HEK293T (cell line): ENCODE measurements at regions not wholly inside any gene's neighbourhood (a gene's known extent, or its start where the extent isn't known, plus 50 kb on each side); places are given as distances from the start of the nearest gene placed in this dataset.
"Not testable (repeated sequence)": the region's sequence is repeated elsewhere in the genome, so short reads cannot be mapped to it uniquely, and the experiment has no call there.

Experiments
- CTCF ChIA-PET: fragments of 350-600 bp; formaldehyde crosslinking; extraction: SDS; loops from one replicate; lab custom pipeline; 2021; ENCODE audit warnings: antibody characterized with exemption, inconsistent platforms; lab: Yijun Ruan, JAX
- POLR2A ChIA-PET: fragments of 350-600 bp; formaldehyde crosslinking; extraction: SDS; loops from one replicate; lab custom pipeline; 2020; ENCODE audit warnings: antibody characterized with exemption, inconsistent platforms; lab: Yijun Ruan, JAX
- DNase-seq: peaks from one replicate; pipeline ENCODE4 v3.0.0; 2012; ENCODE audit warnings: mixed read lengths; ENCODE audit errors: extremely low spot score
- ARNT ChIP-seq: fragments of 450-650 bp; IDR thresholded peaks from 2 replicates; pipeline ENCODE4 v1.6.1; 2017; ENCODE audit warnings: mild to moderate bottlenecking
- BHLHE40 ChIP-seq: fragments of 450-650 bp; IDR thresholded peaks from 2 replicates; pipeline ENCODE4 v1.6.1; 2016; ENCODE audit warnings: mild to moderate bottlenecking, moderate library complexity, borderline replicate concordance
- CTBP1 ChIP-seq: fragments of 450-650 bp; IDR thresholded peaks from 2 replicates; pipeline ENCODE4 v1.6.1; 2016; ENCODE audit warnings: borderline replicate concordance
- ELF4 ChIP-seq: fragments of 450-650 bp; IDR thresholded peaks from 2 replicates; pipeline ENCODE4 v1.6.1; 2017; ENCODE audit warnings: antibody characterized with exemption
- FOXA1 ChIP-seq: fragments of 450-650 bp; IDR thresholded peaks from 2 replicates; pipeline ENCODE4 v1.6.1; 2016; ENCODE audit warnings: mild to moderate bottlenecking
- FOXK2 ChIP-seq: fragments of 450-650 bp; IDR thresholded peaks from 2 replicates; pipeline ENCODE4 v1.6.1; 2016; ENCODE audit warnings: mild to moderate bottlenecking
- FOXM1 ChIP-seq: fragments of 450-650 bp; IDR thresholded peaks from 2 replicates; pipeline ENCODE4 v1.6.1; 2017; ENCODE audit warnings: mild to moderate bottlenecking, borderline replicate concordance
- HDGF ChIP-seq: fragments of 450-650 bp; IDR thresholded peaks from 2 replicates; pipeline ENCODE4 v1.6.1; 2017; ENCODE audit warnings: antibody characterized with exemption, borderline replicate concordance
- L3MBTL2 ChIP-seq: fragments of 450-650 bp; conservative IDR thresholded peaks from 2 replicates; pipeline ENCODE4 v1.6.1; 2016; ENCODE audit warnings: mild to moderate bottlenecking
- LEF1 ChIP-seq: fragments of 450-650 bp; IDR thresholded peaks from 2 replicates; pipeline ENCODE4 v1.6.1; 2017; ENCODE audit warnings: mild to moderate bottlenecking, borderline replicate concordance
- NFRKB ChIP-seq: fragments of 450-650 bp; IDR thresholded peaks from 2 replicates; pipeline ENCODE4 v1.6.1; 2016; ENCODE audit warnings: mild to moderate bottlenecking, moderate library complexity
- SP1 ChIP-seq: fragments of 450-650 bp; IDR thresholded peaks from 2 replicates; pipeline ENCODE4 v1.6.1; 2017
- SUZ12 ChIP-seq: fragments of 450-650 bp; IDR thresholded peaks from 2 replicates; pipeline ENCODE4 v1.6.1; 2016; ENCODE audit warnings: mild to moderate bottlenecking
- TARDBP ChIP-seq: fragments of 450-650 bp; IDR thresholded peaks from 2 replicates; pipeline ENCODE4 v1.6.1; 2016
- ZNF384 ChIP-seq: fragments of 450-650 bp; IDR thresholded peaks from 2 replicates; pipeline ENCODE4 v1.6.1; 2016
- TF ChIP-seq, protein P1 (sequence below): fragments of 450-650 bp; IDR thresholded peaks from 2 replicates; pipeline ENCODE4 v1.6.1; 2016

GRCh38 chr2:43065036-43065435 lies 161.4 kb downstream of the ZFP36L2 start:
- ChIA-PET POLR2A (no interaction called here), CTCF (no interaction called here)
- TF ChIP-seq HDGF (no peak), FOXK2 (no peak), ARNT (no peak), TARDBP (no peak), ZNF384 (no peak), FOXM1 (no peak), FOXA1 (no peak), LEF1 (no peak)
- no peak for DNase-seq

DNA sequence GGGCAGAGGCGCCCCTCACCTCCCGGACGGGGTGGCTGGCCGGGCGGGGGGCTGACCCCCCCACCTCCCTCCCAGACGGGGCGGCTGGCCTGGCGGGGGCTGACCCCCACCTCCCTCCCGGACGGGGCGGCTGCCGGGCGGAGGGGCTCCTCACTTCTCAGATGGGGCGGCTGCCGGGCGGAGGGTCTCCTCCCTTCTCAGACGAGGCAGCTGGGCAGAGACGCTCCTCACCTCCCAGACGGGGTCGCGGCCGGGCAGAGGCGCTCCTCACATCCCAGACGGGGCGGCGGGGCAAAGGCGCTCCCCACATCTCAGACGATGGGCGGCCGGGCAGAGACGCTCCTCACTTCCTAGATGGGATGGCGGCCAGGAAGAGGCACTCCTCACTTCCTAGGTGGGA lies 163.3 kb downstream of the ZFP36L2 start:
- POLR2A ChIA-PET, DNase-seq, CTCF ChIA-PET: not testable (repeated sequence)

GRCh38 chr2:43062058-43062457 lies 164.3 kb downstream of the ZFP36L2 start:
- ChIA-PET CTCF (no interaction called here), POLR2A (no interaction called here)
- no peak for DNase-seq
- no peak for TF ChIP-seq L3MBTL2
- TF ChIP-seq HDGF = no peak
- TF ChIP-seq FOXA1 = no peak
- no peak for TF ChIP-seq TARDBP
- no peak for TF ChIP-seq BHLHE40
- TF ChIP-seq ARNT = no peak
- TF ChIP-seq LEF1 = no peak
- TF ChIP-seq SUZ12 = no peak
- no peak for TF ChIP-seq SP1

DNA sequence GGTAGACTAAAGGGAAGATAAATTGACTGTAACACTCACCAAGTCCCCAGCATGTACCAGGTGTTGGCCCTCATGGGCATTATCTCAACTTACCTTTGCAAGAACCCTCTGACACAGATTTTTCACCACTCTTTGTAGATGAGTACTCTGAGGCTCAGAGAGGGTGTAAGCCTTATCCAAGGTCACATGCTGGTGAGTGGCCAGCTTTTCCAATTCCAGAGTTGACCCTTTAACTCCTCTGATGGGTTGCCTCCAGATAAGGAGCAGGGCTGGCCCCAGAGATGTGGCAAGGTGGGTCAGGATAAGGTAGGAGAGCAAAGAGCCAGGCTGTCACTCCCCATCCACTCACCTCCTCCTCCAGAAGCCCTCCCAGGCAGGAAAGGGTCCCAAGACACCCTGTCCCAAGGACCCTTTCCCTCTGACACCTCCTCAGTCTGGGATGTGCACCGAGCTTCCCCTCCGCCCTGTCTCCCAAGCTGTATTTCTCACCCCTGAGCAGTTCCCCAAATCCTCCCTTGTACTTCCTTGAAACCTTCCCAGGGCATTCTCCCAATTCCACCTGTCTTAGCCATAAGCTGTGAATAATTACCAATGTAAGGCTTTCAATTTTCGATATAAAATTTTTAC lies 165.9 kb downstream of the ZFP36L2 start:
- ChIA-PET CTCF (interaction anchor here (0.6 to 1.1 kb wide), 2 partner anchors 13 to 162 kb away, joined by 3 read pairs; no protein-coding TSS in a partner anchor), POLR2A (no interaction called here)
- DNase-seq = no peak
- no peak for TF ChIP-seq ZNF384
- TF ChIP-seq ELF4 = no peak
- TF ChIP-seq HDGF = no peak
- no peak for TF ChIP-seq ARNT
- TF ChIP-seq, protein P1, sequence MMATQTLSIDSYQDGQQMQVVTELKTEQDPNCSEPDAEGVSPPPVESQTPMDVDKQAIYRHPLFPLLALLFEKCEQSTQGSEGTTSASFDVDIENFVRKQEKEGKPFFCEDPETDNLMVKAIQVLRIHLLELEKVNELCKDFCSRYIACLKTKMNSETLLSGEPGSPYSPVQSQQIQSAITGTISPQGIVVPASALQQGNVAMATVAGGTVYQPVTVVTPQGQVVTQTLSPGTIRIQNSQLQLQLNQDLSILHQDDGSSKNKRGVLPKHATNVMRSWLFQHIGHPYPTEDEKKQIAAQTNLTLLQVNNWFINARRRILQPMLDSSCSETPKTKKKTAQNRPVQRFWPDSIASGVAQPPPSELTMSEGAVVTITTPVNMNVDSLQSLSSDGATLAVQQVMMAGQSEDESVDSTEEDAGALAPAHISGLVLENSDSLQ = no peak
- no peak for TF ChIP-seq TARDBP
- TF ChIP-seq FOXM1 = no peak
- no peak for TF ChIP-seq BHLHE40
- TF ChIP-seq SP1 = no peak
- TF ChIP-seq CTBP1 = no peak
- TF ChIP-seq SUZ12 = no peak
- no peak for TF ChIP-seq L3MBTL2
- no peak for TF ChIP-seq NFRKB
- no peak for TF ChIP-seq LEF1
- TF ChIP-seq FOXA1 = no peak
- TF ChIP-seq FOXK2 = no peak

DNA sequence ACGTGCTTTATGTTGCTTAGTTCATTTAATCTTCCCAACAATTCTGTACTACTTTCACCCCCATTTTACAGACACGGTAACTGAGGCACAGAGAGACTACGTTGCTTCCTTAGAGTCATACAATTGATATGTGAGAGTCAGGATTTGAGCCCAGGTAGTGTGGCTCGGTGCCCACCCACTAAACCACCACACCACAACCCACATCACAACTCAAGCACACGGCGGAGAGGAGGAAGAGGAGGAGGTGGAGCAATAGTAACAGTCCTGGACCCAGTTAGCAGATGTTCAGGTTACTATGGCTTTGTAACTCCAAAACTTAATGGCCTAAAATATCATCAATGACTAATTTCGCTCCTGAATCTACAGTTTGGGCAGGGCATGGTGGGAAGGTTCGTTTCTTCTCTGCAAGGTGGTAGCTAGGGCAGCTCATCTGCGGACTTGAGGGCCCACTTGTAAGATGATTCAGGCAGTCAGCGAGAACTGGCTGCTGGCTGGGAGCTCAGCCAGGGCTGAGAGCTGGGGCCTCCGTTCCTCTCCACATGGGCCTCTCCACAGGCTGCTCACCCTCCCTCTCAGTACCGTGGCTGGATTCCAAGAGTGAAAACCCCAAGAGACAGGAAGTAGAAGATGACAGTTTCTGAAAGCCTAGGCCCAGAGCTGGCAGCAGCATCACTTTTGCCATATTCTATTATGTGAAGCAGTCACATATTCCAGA lies 167.1 kb downstream of the ZFP36L2 start:
- POLR2A ChIA-PET = no interaction called here
- no peak for DNase-seq
- TF ChIP-seq ARNT (no peak), HDGF (no peak), FOXM1 (no peak), ZNF384 (no peak), FOXA1 (no peak), SP1 (no peak), LEF1 (no peak), L3MBTL2 (no peak), FOXK2 (no peak)
- CTCF ChIA-PET = no interaction called here

- POLR2A ChIA-PET = no interaction called here
- no peak for TF ChIP-seq TARDBP
- TF ChIP-seq HDGF = no peak
- TF ChIP-seq NFRKB = no peak
- no peak for TF ChIP-seq SUZ12
- TF ChIP-seq FOXK2 = no peak
- no peak for TF ChIP-seq L3MBTL2
- TF ChIP-seq BHLHE40 = no peak
- TF ChIP-seq LEF1 = no peak
- no peak for TF ChIP-seq SP1
- no peak for TF ChIP-seq ZNF384
- no peak for TF ChIP-seq FOXM1
- TF ChIP-seq ARNT = no peak
- TF ChIP-seq ELF4 = no peak
- TF ChIP-seq, protein P1 = no peak
- TF ChIP-seq FOXA1 = no peak
- TF ChIP-seq CTBP1 = no peak
- no peak for DNase-seq
- CTCF ChIA-PET = no interaction called here
Observed at GRCh38 chr2:43058726-43059110, 167.7 kb downstream of the ZFP36L2 start.
